Naive thymus-derived CD4-positive, alpha-beta T cell (primary cell): ENCODE measurements at regions not wholly inside any gene's neighbourhood (a gene's known extent, or its start where the extent isn't known, plus 50 kb on each side); places are given as distances from the start of the nearest gene placed in this dataset.

Experiments
- ATAC-seq: fragments of 150-1000 bp; cut with Tn5 transposase; 2 replicates; pipeline ENCODE4 v1.10.0; 2021; ENCODE audit warnings: mild to moderate bottlenecking, moderate library complexity
- CTCF ChIA-PET: fragments of 350-600 bp; sonication (Branson Sonifier 250); formaldehyde crosslinking; loops from one replicate; lab custom pipeline; 2021; ENCODE audit warnings: antibody characterized with exemption; lab: Charles Lee
- POLR2A ChIA-PET: fragments of 350-600 bp; sonication (Branson Sonifier 250); formaldehyde crosslinking; loops from one replicate; lab custom pipeline; 2021; ENCODE audit warnings: antibody characterized with exemption, inconsistent platforms; lab: Charles Lee
- DNase-seq, 9 donors: peaks; one replicate each; pipeline versions ENCODE4 v3.0.0 to v3.0.0-alpha.2; 2020 to 2022; ENCODE audit warnings: mixed read lengths in 1 of 9
- H3K27ac ChIP-seq: one replicate; pipeline ENCODE4 v1.7.0; 2013; ENCODE audit warnings: mild to moderate bottlenecking, low read depth, low read length, moderate library complexity
- H3K27me3 ChIP-seq, 2 donors: one replicate each; pipeline ENCODE4 v1.7.0; 2013; ENCODE audit warnings: low read length in 2 of 2, mild to moderate bottlenecking in 2 of 2, moderate library complexity in 2 of 2; ENCODE audit not compliant: control insufficient read depth in 2 of 2, insufficient read depth in 2 of 2
- H3K36me3 ChIP-seq, 3 experiments: 1 replicate in 2 of 3; 2 replicates in 1 of 3; pipeline ENCODE4 v1.7.0; 2013; ENCODE audit warnings: low read length in 3 of 3, mild to moderate bottlenecking in 3 of 3, moderate library complexity in 1 of 3; ENCODE audit not compliant: insufficient read depth in 3 of 3, control insufficient read depth in 2 of 3
- H3K4me1 ChIP-seq, 2 donors: one replicate each; pipeline ENCODE4 v1.7.0; 2013; ENCODE audit warnings: low read length in 2 of 2, mild to moderate bottlenecking in 2 of 2, moderate library complexity in 1 of 2; ENCODE audit not compliant: control insufficient read depth in 2 of 2, insufficient read depth in 2 of 2
- H3K4me3 ChIP-seq: 2 replicates; pipeline ENCODE4 v1.7.0; 2013; ENCODE audit warnings: mild to moderate bottlenecking, low read length
- H3K9me3 ChIP-seq, 3 experiments: 1 replicate in 2 of 3; 2 replicates in 1 of 3; pipeline ENCODE4 v1.7.0; 2013; ENCODE audit warnings: low read length in 3 of 3; ENCODE audit not compliant: control insufficient read depth in 2 of 3
- H3K27ac Mint-ChIP-seq, 9 donors: one replicate each; pipeline ENCODE4 v1.8.0; 2020 to 2022; ENCODE audit warnings: mixed read lengths in 9 of 9, mild to moderate bottlenecking in 8 of 9, moderate library complexity in 5 of 9, inconsistent platforms in 2 of 9
- H3K27me3 Mint-ChIP-seq, 5 donors: one replicate each; pipeline ENCODE4 v1.8.0; 2021 to 2022; ENCODE audit warnings: mixed read lengths in 5 of 5, mild to moderate bottlenecking in 1 of 5
- H3K36me3 Mint-ChIP-seq, 5 donors: one replicate each; pipeline ENCODE4 v1.8.0; 2020 to 2022; ENCODE audit warnings: mixed read lengths in 5 of 5, mild to moderate bottlenecking in 3 of 5, inconsistent platforms in 1 of 5
- H3K4me1 Mint-ChIP-seq, 7 donors: one replicate each; pipeline ENCODE4 v1.8.0; 2020 to 2022; ENCODE audit warnings: mixed read lengths in 7 of 7, mild to moderate bottlenecking in 3 of 7, inconsistent platforms in 1 of 7
- H3K4me3 Mint-ChIP-seq, 10 donors: one replicate each; pipeline ENCODE4 v1.8.0; 2020 to 2022; ENCODE audit warnings: mild to moderate bottlenecking in 10 of 10, mixed read lengths in 10 of 10, moderate library complexity in 6 of 10, inconsistent platforms in 2 of 10
- H3K9me3 Mint-ChIP-seq, 11 donors: one replicate each; pipeline ENCODE4 v1.8.0; 2020 to 2022; ENCODE audit warnings: mixed read lengths in 11 of 11, mild to moderate bottlenecking in 4 of 11, inconsistent platforms in 1 of 11, moderate library complexity in 1 of 11
- intact Hi-C, 2 donors: fragments of 100-400 bp; cut with micrococcal nuclease; formaldehyde crosslinking; loops; one replicate each; pipeline ENCODE4 v1.15.1; 2023

- H3K4me3 ChIP-seq: no peak overlapping the region
- no peaks in the 10 kb centered on the region for H3K36me3 ChIP-seq
- peak overlapping the region; percentile 99 for H3K27ac ChIP-seq
- peaks cover 0 to 5% (median 0%) of the 10 kb centered on the region in 3 experiments for H3K9me3 ChIP-seq
- intact Hi-C loops: loop anchor here in 1 of 2 donors (5.0 kb wide), 1 partner anchor 119 kb away; no protein-coding TSS in a partner anchor
- DNase-seq: no peak
- H3K27me3 Mint-ChIP-seq: no peaks in the 10 kb centered on the region
- CTCF ChIA-PET: interaction anchor here (0.6 to 12.5 kb wide), 8 partner anchors 20 to 56 kb away, joined by 3 to 210 read pairs (median 19); partner anchors contain the start of gene ZFP36L2
- peaks cover 0 to 14% (median 2%) of the 10 kb centered on the region in 11 donors for H3K9me3 Mint-ChIP-seq
- no peaks in the 10 kb centered on the region for H3K27me3 ChIP-seq
- H3K36me3 Mint-ChIP-seq: peaks cover 0 to 4% (median 0%) of the 10 kb centered on the region in 5 donors
- H3K27ac Mint-ChIP-seq: peak overlapping the region; percentile 73 to 100 (median 98)
- peaks cover 82 to 89% of the 10 kb centered on the region in 2 donors for H3K4me1 ChIP-seq
- peaks cover 67 to 95% (median 84%) of the 10 kb centered on the region in 7 donors for H3K4me1 Mint-ChIP-seq
- peak overlapping the region in 9 of 10 donors; percentile 22 to 83 (median 68) for H3K4me3 Mint-ChIP-seq
- POLR2A ChIA-PET: interaction anchor here (1.3 to 43.2 kb wide), 6 partner anchors 8 to 46 kb away, joined by 3 to 1899 read pairs (median 330); partner anchors contain the start of gene ZFP36L2
- ATAC-seq: no peak
Observed at GRCh38 chr2:43171789-43172188, 54.6 kb downstream of the ZFP36L2 start.

- Mint-ChIP-seq H3K4me1 (peaks cover 57 to 89% (median 76%) of the 10 kb centered on the region in 7 donors), H3K9me3 (peaks cover 0 to 10% (median 2%) of the 10 kb centered on the region in 11 donors), H3K36me3 (peaks cover 0 to 4% (median 0%) of the 10 kb centered on the region in 5 donors), H3K27me3 (no peaks in the 10 kb centered on the region), H3K4me3 (peak overlapping the region; percentile 68 to 91 (median 84)), H3K27ac (peak overlapping the region; percentile 94 to 100 (median 98))
- DNase-seq (peak in 5 of 9 donors; percentile 31 to 45 (median 37)), ATAC-seq (no peak)
- CTCF ChIA-PET: interaction anchor here (0.8 to 12.5 kb wide), 14 partner anchors 8 to 223 kb away, joined by 3 to 210 read pairs (median 6); partner anchors contain the start of gene ZFP36L2
- POLR2A ChIA-PET: interaction anchor here (1.3 to 43.2 kb wide), 7 partner anchors 8 to 47 kb away, joined by 3 to 1899 read pairs (median 130); partner anchors contain the start of gene ZFP36L2
- peaks cover 0 to 2% (median 0%) of the 10 kb centered on the region in 3 experiments for H3K9me3 ChIP-seq
- peaks cover 69 to 76% of the 10 kb centered on the region in 2 donors for H3K4me1 ChIP-seq
- peak overlapping the region; percentile 99 for H3K27ac ChIP-seq
- no peaks in the 10 kb centered on the region for H3K36me3 ChIP-seq
- H3K4me3 ChIP-seq: peak overlapping the region; percentile 35
- no peaks in the 10 kb centered on the region for H3K27me3 ChIP-seq
- intact Hi-C loops: loop anchor here in 1 of 2 donors (1.0 to 5.0 kb wide), 5 partner anchors 11 to 146 kb away; no protein-coding TSS in a partner anchor
Observed at GRCh38 chr2:43170405-43171105, 55.9 kb downstream of the ZFP36L2 start.

- Mint-ChIP-seq H3K36me3 (peaks cover 0 to 4% (median 0%) of the 10 kb centered on the region in 5 donors), H3K9me3 (peaks cover 0 to 6% (median 2%) of the 10 kb centered on the region in 11 donors), H3K27me3 (no peaks in the 10 kb centered on the region), H3K4me3 (peak overlapping the region; percentile 68 to 91 (median 84)), H3K4me1 (peaks cover 52 to 89% (median 76%) of the 10 kb centered on the region in 7 donors), H3K27ac (peak overlapping the region; percentile 94 to 100 (median 98))
- Histone ChIP-seq H3K4me1 (peaks cover 64 to 70% of the 10 kb centered on the region in 2 donors), H3K4me3 (peak overlapping the region; percentile 35), H3K9me3 (no peaks in the 10 kb centered on the region), H3K36me3 (no peaks in the 10 kb centered on the region), H3K27ac (peak overlapping the region; percentile 99), H3K27me3 (no peaks in the 10 kb centered on the region)
- ATAC-seq (peak; percentile 26), DNase-seq (peak in 8 of 9 donors; percentile 51 to 74 (median 64))
- POLR2A ChIA-PET: interaction anchor here (0.8 to 43.2 kb wide), 8 partner anchors 8 to 146 kb away, joined by 3 to 1899 read pairs (median 84); partner anchors contain the start of gene ZFP36L2
- CTCF ChIA-PET: interaction anchor here (0.8 to 12.5 kb wide), 15 partner anchors 8 to 223 kb away, joined by 3 to 210 read pairs (median 4); partner anchors contain the start of gene ZFP36L2
- intact Hi-C loops: loop anchor here (1.0 to 5.0 kb wide), 5 partner anchors 11 to 146 kb away; no protein-coding TSS in a partner anchor
Observed at GRCh38 chr2:43169987-43170386, 56.4 kb downstream of the ZFP36L2 start.

- no peaks in the 10 kb centered on the region for H3K27me3 ChIP-seq
- intact Hi-C loops: loop anchor here in 1 of 2 donors (1.0 kb wide), 1 partner anchor 10 kb away; no protein-coding TSS in a partner anchor
- peak overlapping the region; percentile 99 for H3K27ac ChIP-seq
- H3K4me3 Mint-ChIP-seq: peak overlapping the region; percentile 68 to 91 (median 84)
- peaks cover 0 to 2% (median 0%) of the 10 kb centered on the region in 11 donors for H3K9me3 Mint-ChIP-seq
- ChIA-PET POLR2A (interaction anchor here (0.8 to 43.2 kb wide), 8 partner anchors 7 to 145 kb away, joined by 3 to 1899 read pairs (median 84); partner anchors contain the start of gene ZFP36L2), CTCF (interaction anchor here (0.8 to 12.5 kb wide), 14 partner anchors 9 to 222 kb away, joined by 3 to 210 read pairs (median 4); partner anchors contain the start of gene ZFP36L2)
- H3K36me3 Mint-ChIP-seq: no peaks in the 10 kb centered on the region
- no peaks in the 10 kb centered on the region for H3K27me3 Mint-ChIP-seq
- no peaks in the 10 kb centered on the region for H3K9me3 ChIP-seq
- peak; percentile 24 for ATAC-seq
- peaks cover 58 to 64% of the 10 kb centered on the region in 2 donors for H3K4me1 ChIP-seq
- peak in 4 of 9 donors; percentile 22 to 46 (median 33) for DNase-seq
- peak overlapping the region; percentile 22 for H3K4me3 ChIP-seq
- H3K27ac Mint-ChIP-seq: peak overlapping the region; percentile 94 to 100 (median 98)
- peaks cover 49 to 87% (median 73%) of the 10 kb centered on the region in 7 donors for H3K4me1 Mint-ChIP-seq
- H3K36me3 ChIP-seq: no peaks in the 10 kb centered on the region
Observed at GRCh38 chr2:43169099-43169945, 57.1 kb downstream of the ZFP36L2 start.

- ChIA-PET CTCF (interaction anchor here (0.6 to 12.5 kb wide), 7 partner anchors 9 to 60 kb away, joined by 3 to 210 read pairs (median 28); partner anchors contain the start of gene ZFP36L2), POLR2A (interaction anchor here (1.0 to 43.2 kb wide), 6 partner anchors 6 to 50 kb away, joined by 3 to 1899 read pairs (median 330); partner anchors contain the start of gene ZFP36L2)
- ATAC-seq (no peak), DNase-seq (no peak)
- H3K4me3 ChIP-seq: no peak overlapping the region
- no peaks in the 10 kb centered on the region for H3K36me3 ChIP-seq
- intact Hi-C loops: no loop called here
- Mint-ChIP-seq H3K36me3 (no peaks in the 10 kb centered on the region), H3K27ac (peak overlapping the region; percentile 75 to 100 (median 98)), H3K4me3 (peak overlapping the region in 8 of 10 donors; percentile 42 to 91 (median 74)), H3K9me3 (peaks cover 0 to 2% (median 0%) of the 10 kb centered on the region in 11 donors), H3K27me3 (no peaks in the 10 kb centered on the region), H3K4me1 (peaks cover 49 to 87% (median 73%) of the 10 kb centered on the region in 7 donors)
- peak overlapping the region; percentile 99 for H3K27ac ChIP-seq
- H3K9me3 ChIP-seq: no peaks in the 10 kb centered on the region
- H3K4me1 ChIP-seq: peaks cover 46 to 52% of the 10 kb centered on the region in 2 donors
- H3K27me3 ChIP-seq: no peaks in the 10 kb centered on the region
Observed at GRCh38 chr2:43168016-43168369, 58.4 kb downstream of the ZFP36L2 start.
